NOMO-1 treated with dmso at 0.1 percent for 144 hours (cell line): ENCODE measurements at regions not wholly inside any gene's neighbourhood (a gene's known extent, or its start where the extent isn't known, plus 50 kb on each side); places are given as distances from the start of the nearest gene placed in this dataset.
"Not testable (repeated sequence)": the region's sequence is repeated elsewhere in the genome, so short reads cannot be mapped to it uniquely, and the experiment has no call there.

ENCODE experiments used
- DNase-seq: peaks from one replicate; lab custom pipeline; 2025; ENCODE audit not compliant: unreplicated experiment; lab: John Stamatoyannopoulos, UW

DNA sequence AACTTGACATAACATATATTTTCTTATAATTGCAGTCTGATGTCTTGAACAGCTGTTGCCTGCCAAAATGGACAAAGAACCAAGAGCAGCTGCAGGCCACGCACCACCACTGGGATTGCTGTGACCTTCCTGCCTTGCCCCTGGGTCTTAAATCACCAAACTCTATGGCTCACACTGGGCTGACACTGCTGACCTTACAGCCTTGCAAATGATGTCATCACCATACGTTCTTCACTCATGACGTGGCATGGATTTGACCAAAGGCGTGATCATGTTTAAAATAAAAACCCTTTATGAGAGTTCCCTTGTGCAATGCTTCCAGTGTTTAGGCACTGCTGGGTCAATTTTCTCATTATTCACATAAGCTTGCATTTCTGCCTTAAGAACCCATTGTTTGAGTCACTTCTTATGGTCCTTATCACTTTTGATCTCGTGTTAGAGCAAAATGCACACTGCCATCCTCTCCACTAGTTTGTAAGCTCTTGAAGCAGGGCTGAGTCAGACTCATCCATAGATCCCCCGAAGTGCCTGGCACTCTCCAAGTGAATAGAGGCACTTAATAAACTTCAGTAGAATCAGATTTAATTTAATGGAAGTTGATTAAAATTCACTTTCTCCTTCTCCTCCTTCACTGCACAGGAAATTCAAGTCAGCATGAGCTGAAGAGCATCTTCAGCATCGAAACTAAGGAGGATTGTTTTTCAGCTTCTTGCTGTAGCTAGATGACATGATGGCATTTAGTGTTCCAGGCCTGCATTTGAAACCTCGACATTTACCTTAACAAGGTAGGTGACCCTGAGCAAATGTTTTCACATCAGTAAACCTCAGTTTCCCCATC is 132.4 kb upstream of the PZP start:
- DNase-seq: no peak

DNA sequence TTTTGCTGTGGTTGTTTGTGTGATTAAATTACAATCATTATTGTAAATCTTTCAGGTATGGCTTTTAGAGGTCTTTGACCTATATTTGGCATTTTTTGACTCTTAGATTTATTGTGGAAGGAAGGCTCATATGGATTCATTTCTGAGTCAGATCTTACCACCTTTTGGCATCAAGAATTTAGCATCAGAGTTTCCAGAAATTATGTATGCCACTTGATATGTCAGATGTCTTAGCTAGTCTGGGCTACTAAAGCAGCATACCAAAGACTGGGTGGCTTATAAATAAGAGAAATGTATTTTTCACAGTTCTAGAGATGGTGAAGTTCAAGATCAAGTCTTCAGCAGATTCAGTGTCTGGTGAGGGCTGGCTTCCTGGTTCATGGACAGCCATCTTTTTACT is 129.5 kb upstream of the PZP start:
- no peak for DNase-seq

DNA sequence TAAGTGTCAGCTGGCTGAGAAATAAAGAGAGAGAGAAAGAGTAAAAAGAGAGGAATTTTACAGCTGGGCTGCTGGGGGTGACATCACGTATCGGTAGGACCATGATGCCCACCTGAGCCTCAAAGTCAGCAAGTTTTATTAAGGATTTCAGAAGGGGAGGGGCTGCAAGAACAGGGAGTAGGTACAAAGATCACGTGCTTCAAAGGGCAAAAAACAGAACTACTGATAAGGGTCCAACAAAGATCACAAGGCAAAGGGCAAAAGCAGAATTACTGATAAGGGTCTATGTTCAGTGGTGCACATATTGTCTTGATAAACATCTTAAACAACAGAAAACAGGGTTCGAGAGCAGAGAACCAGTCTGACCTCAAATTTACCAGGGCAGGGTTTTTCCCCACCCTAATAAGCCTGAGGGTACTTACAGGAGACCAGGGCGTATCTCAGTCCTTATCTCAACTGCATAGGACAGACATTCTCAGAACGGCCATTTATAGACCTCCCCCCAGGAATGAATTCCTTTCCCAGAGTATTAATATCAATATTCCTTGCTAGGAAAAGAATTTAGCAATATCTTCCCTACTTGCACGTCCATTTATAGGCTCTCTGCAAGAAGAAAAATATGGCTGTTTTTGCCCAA is 128.3 kb upstream of the PZP start:
- not testable (repeated sequence) for DNase-seq

DNA sequence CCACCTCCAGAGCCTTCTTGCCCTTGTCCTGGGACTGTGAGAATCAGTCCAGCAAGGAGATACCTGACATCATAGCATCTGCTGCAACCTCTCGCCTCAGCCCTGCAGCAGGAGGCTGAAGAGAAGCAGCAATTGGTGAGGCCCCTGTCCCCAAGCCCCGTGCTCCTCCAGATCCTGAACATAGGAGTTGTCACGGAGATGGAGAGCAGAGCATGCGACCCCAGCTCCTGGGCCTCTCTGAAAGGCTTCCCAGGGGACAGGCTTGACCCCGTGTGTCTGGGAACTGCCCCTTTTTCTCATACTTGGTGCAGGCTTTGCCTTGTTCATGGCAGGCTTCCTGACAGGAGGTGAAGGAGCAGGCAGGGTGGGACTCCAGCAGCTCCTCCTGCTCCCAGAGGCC is 127.7 kb upstream of the PZP start:
- no peak for DNase-seq

DNA sequence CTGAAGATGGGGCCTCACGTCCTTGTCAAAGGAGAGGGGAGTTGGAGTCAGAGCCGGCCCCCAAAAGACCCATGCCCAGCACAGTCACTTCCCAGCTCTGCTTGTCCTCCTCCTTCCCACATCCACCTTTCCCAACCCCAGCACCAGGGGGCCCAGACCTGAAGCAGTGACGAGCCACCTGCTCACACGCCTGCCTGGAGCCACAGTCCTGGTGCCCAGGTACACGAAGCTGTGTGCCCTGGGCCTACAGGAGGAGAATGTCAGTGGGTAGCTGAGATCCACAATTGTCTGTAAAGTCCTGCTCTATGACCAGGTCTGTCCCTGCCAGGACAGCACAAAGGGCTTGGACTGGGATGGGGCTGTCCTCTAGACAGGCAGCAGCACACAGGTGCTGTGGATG is 126.8 kb upstream of the PZP start:
- DNase-seq: no peak

DNA sequence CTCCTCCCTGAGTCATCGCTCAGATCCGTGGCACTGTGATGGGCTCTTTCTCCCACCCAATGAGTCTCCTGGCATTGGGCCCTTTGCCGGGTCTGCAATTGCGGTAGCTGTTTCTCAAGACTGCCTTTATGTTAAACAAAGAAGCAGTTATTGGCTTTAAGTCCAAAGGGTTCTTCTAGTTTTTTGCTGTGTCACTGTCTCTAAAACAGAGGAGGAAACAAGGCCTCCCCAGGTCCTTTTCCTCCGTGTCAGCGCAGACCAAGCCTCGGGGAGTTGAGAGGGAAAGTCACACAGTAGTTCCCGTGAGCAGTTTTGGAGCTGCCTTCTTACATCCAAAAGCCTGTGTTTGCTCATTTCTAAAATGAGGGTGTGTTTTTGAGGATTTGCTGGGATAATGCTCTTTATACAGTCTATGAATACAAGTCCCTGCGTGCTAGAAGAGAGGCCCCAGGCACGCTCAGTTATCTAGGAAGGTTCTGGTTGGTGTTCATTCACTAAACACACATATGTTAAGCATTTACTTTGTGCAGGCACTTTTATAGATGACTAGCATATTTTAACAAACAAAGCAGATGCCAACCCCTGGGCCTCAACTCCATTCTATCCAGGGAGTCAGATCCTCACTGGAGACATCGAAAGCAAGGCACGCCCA is 126.0 kb upstream of the PZP start:
- DNase-seq: peak; percentile 67

DNA sequence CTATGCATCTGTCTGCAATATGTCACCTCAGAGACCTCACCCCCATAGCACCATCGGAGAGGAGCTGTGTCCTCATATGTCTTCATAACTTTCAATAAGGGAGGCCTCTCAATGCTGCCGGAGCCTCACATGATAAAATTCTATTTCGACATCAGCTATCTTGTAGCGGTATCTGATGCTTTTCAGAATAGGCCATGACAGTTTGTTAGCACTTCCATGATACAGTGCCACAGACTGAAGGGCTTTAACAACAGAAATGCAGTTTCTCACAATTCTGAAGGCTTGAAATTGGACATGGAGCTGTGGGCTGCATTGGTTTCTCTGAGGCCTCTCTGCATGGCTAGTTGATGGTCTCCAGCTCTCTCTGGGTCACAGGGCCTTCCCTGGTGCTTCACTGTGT is 125.0 kb upstream of the PZP start:
- no peak for DNase-seq

DNA sequence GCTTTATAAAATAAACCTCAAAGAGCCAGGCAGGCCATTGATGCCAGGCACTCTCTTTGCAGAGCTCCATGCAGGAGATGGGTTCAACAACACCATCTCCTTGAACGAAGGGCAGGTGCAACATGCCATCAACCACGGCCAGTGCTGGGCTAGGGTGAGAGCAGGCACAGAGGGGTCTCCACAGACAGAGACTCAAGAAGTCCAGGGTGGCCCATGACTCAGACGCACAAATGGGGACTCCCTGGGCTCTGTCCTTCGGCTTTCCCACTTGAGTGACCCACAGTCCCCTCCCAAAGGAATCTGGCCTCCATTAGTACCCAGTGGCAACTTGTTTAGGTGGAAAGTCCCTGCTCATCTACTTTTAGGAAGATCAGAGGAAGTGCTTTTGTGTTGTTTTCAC is 124.4 kb upstream of the PZP start:
- no peak for DNase-seq

DNA sequence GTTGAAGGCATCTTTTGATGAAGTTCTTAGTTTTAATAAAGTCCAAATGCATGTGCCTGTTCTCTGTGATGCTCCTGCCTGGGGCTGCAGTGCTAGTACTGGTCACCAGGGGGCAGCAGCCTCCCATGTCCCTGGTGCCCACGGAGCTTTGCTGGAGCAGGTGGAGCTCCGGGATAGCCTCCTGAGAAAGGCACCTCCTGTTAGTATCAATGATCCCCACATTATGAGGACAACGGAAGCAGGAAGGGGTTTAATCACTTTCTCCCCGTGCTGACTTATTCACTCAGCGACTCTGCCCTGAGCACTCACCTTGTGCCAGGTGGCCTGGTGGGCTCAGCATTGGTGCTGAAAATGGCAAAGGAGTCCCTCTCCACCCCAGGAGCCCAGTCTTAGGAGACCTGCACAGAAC is 123.0 kb upstream of the PZP start:
- peak; percentile 42 for DNase-seq

DNA sequence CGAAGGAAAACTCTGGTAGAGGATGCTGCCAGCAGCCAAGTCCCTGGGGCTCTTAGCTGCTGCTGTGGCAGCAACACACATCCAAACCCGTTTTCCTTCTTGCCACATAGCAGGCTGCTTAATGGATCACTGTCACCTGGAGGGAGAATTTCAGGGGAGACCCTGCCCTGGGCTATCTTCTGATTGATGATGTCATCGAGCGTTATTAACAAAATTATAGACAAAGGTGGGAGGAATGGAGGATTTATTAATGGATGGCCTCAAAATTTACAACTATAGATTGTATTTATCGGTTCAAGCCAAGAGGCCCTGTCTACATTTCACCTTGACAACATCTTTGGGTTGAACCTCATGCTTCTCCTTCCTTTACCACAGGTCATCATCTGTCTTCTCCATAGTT is 120.8 kb upstream of the PZP start:
- DNase-seq: no peak

DNA sequence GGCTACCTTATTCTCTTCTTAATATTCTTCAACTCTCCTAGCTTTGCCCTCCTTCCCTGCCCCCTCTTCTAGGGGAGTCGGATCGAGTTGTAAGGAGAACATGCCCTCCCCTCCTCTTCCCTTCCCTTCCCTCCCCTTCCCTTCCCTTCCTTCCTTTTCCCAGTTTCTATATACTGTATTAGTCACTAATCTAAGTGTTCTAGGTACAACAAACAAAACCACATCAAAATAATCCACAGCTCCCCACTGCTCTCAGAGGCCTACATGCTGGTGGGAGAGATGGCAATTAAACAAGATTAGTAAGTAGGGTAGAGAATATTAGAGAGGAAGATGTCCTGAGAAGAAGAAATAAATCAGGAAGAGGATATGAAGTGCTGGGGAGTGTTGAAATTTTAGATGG is 119.9 kb upstream of the PZP start:
- no peak for DNase-seq

DNA sequence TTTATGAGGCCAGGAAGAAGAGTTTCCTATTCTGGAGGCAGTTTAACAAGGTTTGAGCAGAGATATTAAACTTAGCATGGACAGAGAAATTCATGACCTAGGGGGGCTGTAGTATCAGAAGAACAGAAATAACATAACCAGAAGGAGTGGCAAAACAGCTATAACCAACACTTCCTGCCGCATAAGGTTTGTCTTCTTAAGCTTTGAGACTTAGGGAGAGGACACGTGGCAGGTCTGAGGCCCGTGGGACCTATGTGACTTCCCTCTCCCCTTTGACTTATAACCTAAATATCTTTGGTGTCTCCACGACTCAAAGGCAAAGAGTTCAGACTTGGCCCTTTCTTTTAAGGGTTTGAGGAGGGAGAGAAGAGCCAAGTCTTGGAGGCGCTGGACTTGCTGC is 119.1 kb upstream of the PZP start:
- no peak for DNase-seq

DNA sequence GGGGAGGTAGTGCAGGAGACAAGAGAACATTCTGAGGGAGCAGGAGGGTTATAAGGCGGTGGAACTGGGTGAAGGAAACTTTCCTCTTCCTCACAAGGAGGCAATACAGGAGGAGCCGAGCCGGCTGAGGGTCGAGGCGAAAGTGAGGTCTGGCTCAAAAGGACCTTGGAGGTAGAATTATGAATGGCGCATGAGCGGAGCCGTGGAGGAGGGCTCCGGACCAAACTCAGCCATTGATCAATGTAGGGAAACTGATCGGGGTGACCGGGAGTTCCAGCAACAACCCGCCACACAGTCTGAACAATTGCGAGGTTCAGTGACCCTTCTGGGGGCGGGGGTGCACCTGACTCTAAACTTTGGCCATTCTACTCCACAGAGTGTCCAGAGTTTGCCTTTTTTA is 118.7 kb upstream of the PZP start:
- not testable (repeated sequence) for DNase-seq

DNA sequence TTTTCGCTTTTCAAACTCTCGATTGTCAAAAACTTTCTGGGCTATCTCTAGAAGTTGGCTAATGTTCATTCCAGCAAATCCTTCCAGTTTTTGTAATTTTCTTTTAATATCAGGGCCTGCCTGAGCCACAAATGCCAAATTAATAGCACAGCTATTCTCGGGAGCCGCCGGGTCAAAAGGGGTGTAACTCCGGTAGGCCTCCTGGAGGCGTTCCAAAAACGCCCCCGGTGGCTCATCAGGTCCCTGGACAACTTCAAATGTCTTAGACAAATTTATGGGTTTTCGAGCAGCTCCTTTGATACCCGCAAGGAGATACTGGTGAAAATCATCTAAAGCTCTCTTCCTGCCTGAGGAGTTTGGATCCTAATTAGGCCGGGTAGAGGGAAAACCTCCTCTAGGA is 117.9 kb upstream of the PZP start:
- DNase-seq: no peak

DNA sequence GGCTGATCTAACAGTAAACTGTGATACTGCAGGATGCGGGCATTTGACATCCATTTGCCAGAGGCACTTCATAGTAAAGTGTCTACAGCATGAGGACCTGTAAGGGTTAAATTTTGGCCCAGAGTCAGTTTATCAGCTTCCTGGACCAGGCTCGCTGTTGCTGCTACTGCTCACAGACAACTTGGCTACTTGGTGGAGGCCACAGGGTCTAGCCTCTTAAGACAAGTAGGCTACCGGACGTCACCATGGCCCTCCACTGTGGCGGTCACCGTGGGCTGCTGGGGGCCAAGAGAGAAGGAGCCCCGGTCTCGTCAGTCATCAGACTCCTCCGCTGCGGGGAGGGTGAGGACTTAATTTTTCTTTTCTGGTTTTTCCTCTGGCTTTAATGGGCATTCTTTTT is 117.3 kb upstream of the PZP start:
- no peak for DNase-seq

DNA sequence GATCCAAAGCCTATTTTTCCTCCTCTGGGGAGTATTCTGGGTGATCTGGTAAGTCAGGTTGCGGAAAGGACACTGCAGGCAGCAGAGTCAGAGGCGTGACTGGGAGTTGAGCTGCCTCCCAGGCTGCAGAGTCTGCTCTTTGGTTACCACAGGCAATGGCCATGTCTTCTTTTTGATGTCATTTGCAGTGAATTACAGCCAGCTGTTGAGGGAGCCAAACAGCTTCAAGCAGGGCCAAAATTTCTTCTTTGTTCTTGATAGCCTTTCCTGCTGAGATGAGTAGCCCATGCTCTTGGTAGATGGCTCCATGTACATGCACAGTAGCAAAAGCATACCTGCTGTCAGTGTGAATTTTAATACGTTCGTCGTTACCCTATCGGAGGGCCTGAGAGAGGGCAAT is 116.6 kb upstream of the PZP start:
- DNase-seq: no peak

DNA sequence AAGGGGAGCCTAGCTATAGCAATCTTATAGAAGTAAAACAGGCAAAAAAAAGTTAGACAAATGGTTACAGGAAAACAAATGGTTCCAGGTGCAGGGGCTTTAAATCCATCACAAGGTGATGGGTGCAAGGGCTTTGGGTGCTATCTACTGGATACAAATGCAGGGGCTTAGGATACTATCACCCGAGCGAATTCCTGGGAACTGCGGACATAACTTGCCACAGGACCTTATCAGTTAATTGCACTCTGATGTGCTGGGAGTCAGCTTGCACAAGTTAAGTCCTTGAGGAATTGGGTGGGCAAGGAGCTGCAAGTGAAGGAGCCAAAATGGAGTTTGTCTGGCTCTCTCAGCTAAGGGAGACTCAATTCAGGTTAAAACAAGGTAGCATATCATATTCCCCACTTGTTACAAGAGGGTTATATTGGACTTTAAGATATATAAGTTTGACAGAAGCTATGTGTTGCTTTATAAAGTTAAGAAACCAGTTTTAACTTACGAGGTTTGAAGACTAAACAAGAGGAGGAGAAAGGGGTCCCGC is 115.0 kb upstream of the PZP start:
- no peak for DNase-seq

DNA sequence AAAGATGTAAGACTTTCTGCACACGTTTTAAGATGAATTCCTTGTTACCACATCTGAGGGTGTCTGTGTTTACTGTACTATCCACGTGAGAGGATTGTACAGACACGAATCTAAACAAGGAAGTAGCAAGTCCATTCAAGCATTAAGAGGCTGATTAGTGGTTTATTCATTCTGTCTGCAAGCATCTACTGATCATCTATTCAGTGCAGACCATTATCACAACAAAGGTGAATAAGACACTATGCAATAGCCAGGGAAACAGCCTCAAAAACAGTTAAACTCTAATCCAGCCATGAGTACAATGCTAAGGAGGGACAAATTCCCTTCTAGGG is 111.6 kb upstream of the PZP start:
- no peak for DNase-seq

DNA sequence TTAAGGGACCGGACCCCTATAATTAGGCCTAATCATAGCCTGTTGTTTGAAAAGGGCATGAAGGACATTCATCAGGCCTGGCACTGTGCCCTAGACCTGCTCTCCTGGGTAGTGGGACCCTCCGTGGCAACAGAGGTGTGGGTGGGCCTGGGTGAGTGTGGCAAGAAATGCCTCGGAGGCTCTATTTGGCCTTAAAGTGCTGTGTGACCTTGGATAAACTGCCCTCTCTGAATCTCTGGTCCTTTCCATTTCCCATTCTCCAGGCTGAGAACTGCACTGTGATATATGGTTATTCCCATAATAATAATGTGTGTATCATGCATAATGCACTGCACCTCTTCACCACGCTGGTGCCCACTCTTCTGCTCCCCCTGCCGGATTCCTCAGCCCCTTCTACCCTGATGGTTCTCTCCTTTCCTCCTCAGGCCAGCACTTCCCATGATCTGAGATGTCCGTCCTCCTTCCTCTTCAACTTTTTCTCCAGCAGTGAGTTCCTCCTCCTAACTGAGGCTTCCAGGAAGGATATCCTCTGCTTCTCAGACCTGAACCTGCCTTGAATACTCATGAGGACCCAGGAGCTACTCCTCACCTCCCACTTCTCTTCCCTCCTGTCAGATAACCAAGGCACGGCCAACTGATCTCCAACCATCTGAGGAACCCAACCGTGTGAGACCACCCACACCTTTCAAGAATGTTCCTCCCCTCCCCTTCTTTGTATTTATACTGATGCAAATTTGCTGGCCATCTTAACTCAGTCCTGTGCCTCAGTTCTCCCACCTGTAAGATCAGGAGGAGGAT is 111.0 kb upstream of the PZP start:
- no peak for DNase-seq

DNA sequence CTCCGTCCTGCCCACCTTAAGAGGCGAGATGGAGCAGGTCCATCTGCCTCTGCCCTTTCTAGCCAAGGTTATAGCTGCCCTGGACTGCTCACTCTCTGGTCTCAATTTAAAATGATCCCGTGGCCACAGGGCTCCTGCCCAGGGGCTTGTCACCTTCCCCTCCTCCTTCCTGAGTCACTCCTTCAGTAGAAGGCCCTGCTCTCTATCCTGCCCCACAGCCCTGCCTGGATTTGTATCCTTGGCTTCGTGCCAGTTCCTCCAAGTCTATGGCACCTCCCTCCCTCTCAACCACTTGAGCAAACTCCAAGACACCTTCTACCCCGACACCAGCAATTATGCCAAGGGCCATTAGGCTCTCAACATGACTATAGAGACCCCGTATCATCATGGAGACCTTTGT is 105.3 kb upstream of the PZP start:
- DNase-seq: not testable (repeated sequence)
